ENCODE measurements at regions not wholly inside any gene's neighbourhood (a gene's known extent, or its start where the extent isn't known, plus 50 kb on each side); places are given as distances from the start of the nearest gene placed in this dataset.
"Not testable (repeated sequence)": the region's sequence is repeated elsewhere in the genome, so short reads cannot be mapped to it uniquely, and the experiment has no call there.

DNA sequence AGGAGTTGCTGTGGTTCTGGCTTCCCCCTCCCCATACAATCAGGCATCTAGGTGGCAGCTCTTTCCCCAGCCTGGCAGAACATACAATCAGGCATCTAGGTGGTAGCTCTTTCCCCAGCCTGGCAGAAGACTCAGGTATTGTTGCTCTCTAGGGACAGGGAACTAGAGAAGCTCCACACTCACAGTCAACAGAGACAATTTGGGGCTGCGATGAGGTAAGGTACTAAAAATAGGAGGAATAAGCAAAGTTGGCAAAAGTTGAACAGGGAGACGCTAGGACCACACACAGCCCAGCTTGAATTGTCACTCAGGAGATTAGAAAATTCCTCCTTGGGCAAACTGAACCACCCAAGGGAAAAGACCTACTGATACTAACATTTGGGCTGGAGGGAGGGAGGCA is 315.5 kb upstream of the CDH5 start:
- DNase-seq, result no peak

DNA sequence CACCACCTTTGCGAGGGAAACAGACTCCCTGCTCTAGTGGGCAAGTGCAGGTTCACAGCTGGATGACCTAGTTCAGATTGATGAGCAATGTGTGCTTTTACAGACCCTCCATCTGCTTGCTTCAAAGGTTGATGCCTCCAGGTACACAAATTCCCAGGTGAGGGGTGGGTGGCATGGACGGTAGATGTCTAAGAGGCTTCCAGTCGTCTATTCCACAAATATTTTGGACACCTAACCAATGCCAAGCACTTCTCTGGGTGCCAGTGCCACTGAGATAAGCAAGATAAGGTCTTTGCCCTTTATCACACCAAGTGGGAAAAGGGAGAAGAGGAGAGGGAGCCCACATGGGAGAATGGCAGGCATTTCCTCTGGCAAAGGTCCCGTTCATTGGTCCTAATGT is 316.6 kb upstream of the CDH5 start:
- no peak for DNase-seq

DNA sequence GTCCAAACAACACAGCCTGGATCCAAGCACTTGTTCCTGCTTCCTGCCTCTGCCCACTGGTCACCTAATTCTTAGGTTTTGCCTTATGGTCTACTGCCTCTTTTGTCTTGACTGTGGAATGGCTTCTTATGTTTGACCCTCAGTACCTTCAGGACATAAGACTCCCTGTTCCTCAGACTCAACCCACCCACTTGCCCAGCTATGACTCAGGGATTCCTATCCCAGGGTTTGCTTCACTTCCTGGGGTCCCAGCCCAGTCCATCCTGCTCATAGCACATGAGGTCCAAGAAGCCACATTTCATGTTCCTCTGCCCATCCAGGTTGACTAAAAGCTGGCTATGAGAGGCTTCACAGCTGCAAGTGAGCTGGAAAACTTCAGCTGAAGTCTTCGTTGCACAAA is 320.9 kb upstream of the CDH5 start:
- DNase-seq, result no peak

DNA sequence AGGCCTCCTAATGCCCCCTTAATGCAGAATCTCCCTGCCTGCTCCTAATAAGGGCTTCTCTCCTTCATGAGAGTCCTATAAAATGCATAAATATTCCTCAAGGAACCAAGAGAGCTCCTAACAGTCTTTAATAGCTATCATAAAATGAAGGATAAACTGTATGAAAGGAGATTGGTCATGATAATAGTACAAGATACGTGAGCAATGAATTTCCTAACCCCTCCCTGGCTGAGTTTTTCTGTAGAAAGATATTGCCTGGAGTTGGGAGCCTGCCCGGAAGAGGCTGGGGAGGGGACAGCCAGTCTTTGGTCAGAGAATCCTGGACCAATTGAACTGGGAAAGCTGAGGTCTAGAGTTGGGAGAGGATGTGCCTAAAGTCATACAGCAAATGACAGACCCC is 321.9 kb upstream of the CDH5 start:
- DNase-seq, result no peak

DNA sequence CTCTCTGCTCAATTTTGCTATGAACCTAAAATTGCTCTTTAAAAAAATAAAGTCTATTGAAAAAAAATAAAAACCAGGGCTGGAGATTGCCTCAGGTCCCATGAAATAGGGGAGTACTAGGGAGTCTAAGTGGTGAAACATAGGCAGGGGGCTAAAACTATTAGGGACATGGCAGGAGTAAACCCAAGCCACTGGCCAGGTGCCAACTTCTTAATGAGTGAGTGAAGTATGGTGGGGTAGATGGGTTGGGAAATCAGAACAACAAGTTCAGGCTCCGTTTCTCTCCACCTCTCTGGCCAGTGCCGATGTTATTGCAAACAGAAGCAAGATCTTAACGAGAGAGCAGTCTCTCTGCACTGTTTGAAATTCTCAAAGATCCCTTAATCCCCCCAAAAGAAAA is 322.4 kb upstream of the CDH5 start:
- DNase-seq, result no peak

DNA sequence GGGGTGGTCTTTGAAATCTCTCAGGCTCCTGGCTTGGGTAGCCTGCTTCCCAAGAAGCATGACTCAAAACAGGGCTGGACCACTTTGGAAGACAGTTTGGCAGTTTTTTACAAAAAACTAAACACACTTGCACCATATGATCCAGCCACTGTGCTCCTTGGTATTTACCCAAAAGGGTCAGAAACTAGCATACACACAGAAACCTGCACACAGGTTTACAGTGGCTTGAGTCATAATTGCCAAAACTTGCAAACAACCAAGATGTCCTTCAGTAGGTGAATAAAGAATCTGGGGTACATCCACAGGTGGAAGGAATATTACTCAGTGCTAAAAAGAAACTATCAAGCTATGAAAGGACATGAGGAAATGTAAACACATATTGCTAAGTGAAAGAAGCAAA is 323.2 kb upstream of the CDH5 start:
- no peak for DNase-seq

DNA sequence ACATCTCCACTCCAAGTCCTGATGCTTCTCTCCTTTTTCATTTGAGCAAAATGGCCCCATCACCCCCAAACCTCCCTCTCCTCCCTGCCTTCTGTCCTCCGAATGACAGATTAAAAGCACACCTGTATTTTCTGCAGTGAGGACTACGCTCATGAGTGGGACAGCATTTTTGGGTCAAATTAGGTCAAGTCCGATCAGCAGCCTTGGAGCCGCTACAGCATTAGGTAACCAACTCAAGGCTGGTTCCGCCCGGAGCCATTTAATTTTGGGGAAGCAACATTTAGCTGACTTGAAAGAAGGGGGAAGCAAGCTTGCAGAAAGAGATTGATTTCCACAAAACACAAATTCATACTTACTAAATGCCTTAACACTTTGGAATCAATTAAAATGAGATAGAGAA is 324.1 kb upstream of the CDH5 start:
- DNase-seq, result no peak

GRCh38 chr16:66041907-66042306 is 324.6 kb upstream of the CDH5 start:
- no peak for DNase-seq

- DNase-seq, result no peak
Measured at GRCh38 chr16:66039793-66040192, 326.7 kb upstream of the CDH5 start.

DNA sequence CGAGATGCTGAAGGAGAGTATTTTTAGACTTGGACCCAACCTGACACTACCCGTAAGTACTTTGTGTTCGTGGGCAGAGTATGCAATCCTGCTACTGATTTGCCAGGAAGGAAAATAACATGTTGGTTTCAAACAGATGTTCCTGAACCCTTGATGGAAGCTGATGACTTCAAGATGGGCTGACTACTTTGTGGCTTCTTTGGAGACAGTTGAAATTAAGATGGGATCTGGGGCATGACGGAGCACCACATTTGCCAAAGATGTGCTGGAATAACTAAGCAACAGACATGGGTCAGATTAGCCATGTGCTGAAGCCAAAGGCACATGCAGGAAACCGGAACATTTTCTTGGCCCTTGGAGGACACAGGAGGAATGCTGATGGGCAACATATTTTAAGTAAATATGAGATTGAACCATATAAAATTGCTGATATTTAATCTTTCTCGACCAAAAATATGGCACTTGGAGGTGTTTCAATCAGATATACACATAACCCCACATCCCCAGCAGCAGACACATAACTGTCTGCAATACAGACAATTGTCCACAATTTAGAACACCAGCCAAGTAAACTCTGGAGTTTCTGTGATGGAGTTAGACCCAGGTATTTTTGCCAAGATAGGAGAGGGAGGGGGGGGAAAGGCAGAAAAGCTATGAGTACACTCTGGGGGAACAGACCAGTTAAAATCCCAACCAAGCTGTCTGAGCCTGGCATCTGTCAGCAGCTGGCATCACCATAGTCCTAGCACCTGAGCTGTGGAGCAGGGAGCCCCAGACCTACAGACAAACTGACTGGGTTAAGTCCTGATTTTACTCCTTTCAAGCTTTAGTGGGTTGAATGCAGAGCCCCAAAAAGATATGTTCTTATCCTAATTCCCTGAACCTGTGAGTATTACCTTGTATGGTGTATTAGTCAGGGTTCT is 329.4 kb upstream of the CDH5 start:
- DNase-seq, result no peak

DNA sequence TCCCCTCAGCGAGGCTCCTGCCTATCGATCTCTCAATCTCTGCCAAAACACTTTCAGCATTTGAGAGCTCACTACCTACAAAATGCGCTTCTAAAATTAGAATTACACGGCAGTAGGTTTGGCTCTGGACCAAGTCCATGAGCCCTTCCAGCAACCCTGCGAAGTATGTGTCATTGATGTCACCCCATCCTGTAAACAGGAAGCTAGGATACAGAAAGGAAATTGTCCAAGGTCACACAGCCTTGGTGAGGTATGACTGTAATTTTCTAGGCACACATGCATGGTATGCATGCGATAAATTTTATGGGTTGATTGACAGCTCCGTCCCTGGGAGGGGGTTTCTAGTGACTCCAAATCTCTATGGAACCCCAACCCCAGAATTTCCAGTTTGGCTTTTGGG is 330.3 kb upstream of the CDH5 start:
- no peak for DNase-seq

GRCh38 chr16:66035096-66035495 is 331.4 kb upstream of the CDH5 start:
- no peak for DNase-seq

- no peak for DNase-seq
Measured at GRCh38 chr16:66032841-66033240, 333.6 kb upstream of the CDH5 start.

DNA sequence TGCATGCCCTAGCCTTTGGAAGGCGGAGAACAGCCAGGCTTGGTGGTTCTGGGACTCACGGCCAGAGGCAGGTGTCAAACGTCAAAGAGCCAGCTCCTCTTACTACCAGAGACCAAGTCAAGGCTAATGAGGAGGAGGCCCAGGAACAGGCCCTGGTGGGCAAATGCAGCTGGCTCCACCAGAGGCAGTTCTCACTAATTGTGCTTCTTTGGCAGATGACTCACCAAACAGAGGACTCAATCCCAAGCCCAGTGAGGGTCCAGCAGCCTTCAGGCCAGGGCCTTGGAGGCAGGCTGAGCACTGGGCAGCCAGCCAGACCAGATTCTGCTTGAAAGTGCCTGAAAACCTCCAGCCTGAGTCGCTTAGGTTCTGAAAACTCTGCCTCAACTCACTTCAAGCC is 336.5 kb upstream of the CDH5 start:
- DNase-seq, result no peak

DNA sequence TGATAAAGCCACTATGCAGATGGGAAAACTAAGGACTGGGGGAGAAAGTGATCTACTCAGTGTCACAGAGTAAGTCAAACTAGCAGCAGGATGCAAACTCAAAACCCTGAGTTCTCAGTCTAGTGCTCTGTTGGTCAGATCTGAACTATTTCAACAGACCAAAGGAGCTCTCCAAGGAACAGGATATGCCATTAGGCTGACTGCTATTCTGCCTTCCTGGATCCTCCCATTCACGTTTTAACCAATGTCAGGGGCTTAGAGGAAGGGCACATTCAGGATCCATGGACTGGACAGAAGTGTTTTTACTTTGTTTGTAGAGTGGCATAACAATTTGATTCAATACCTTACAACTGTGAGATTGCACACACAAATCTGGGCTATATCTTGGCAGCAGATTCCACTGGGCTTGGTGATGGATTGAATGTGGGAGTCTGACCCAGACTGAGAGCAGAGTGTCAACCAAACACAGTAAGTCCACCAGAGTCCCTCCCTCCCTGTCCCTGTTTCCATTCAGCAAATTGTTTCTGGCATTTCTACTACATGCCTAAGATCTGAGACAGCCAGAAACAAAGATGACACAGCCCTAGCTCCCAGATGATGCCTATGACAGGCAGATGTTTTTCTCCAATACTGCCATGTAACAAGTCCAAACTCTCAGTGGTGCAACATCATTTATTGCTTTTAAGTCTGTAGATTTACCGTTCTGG is 337.8 kb upstream of the CDH5 start:
- no peak for DNase-seq

GRCh38 chr16:66026787-66027330 is 339.6 kb upstream of the CDH5 start:
- no peak for DNase-seq

DNA sequence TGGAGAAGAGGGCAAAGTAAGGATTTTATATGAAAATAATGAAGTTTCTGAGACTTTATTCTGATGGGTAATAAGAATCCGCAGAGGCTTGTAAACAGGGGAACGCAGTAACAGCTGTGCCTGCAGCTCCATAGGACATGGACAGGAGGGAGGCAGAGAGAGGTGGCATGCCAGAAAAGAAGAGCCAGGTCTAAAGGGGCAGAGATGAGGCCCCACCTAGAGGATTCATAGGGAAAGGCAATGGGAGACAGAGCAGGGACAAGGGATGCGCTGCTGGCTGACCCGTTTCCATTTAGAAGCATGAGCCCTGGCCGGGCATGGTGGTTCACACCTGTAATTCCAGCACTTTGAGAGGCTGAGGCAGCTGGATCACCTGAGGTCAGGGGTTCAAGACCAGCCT is 340.3 kb upstream of the CDH5 start:
- DNase-seq, result peak; percentile 21

- no peak for DNase-seq
Measured at GRCh38 chr16:66025751-66026150, 340.7 kb upstream of the CDH5 start.

- not testable (repeated sequence) for DNase-seq
Measured at GRCh38 chr16:66024567-66024966, 341.9 kb upstream of the CDH5 start.

- DNase-seq, result no peak
Measured at GRCh38 chr16:66023481-66023880, 343.0 kb upstream of the CDH5 start.

- no peak for DNase-seq
Measured at GRCh38 chr16:66020642-66021041, 345.8 kb upstream of the CDH5 start.

- no peak for DNase-seq
Measured at GRCh38 chr16:66020046-66020445, 346.4 kb upstream of the CDH5 start.

DNA sequence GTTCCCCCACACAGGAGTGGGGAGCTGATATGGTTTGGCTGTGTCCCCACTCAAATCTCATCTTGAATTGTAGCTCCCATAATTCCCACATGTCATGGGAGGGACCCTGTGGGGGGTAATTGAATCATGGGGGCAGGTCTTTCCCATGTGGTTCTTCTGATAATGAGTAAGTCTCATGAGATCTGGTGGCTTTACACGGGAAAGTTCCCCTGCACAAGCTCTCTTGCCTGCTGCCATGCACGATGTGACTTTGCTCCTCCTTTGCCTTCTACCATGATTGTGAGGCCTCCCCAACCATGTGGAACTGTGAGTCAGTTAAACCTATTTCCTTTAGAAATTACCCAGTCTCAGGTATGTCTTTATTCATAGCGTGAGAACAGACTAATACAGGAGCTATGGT is 347.0 kb upstream of the CDH5 start:
- not testable (repeated sequence) for DNase-seq
